Ammon's horn (tissue), 1 donor: ENCODE measurements at regions not wholly inside any gene's neighbourhood (a gene's known extent, or its start where the extent isn't known, plus 50 kb on each side); places are given as distances from the start of the nearest gene placed in this dataset.
"Not testable (repeated sequence)": the region's sequence is repeated elsewhere in the genome, so short reads cannot be mapped to it uniquely, and the experiment has no call there.

Experiments
- DNase-seq: peaks from one replicate; pipeline ENCODE4 v3.0.0-alpha.2; 2016; ENCODE audit warnings: low spot score

- DNase-seq = no peak
These were observed 789.7 kb upstream of the PRMT6 start for GRCh38 chr1:106266786-106267185.

- DNase-seq = peak; percentile 59
These were observed 788.4 kb upstream of the PRMT6 start for GRCh38 chr1:106268070-106268469.

GRCh38 chr1:106276871-106277270 lies 779.6 kb upstream of the PRMT6 start:
- DNase-seq = no peak

- no peak for DNase-seq
These were observed 778.7 kb upstream of the PRMT6 start for GRCh38 chr1:106277786-106278185.

- DNase-seq = no peak
These were observed 777.8 kb upstream of the PRMT6 start for GRCh38 chr1:106278716-106279115.

GRCh38 chr1:106289265-106289928 lies 767.1 kb upstream of the PRMT6 start:
- DNase-seq = no peak

GRCh38 chr1:106290805-106291501 lies 765.5 kb upstream of the PRMT6 start:
- peak; percentile 9 for DNase-seq

GRCh38 chr1:106292130-106292529 lies 764.3 kb upstream of the PRMT6 start:
- no peak for DNase-seq

GRCh38 chr1:106296431-106296830 lies 760.0 kb upstream of the PRMT6 start:
- no peak for DNase-seq

- no peak for DNase-seq
These were observed 752.4 kb upstream of the PRMT6 start for GRCh38 chr1:106304106-106304505.

GRCh38 chr1:106319612-106320011 lies 736.9 kb upstream of the PRMT6 start:
- no peak for DNase-seq

GRCh38 chr1:106325600-106325999 lies 730.9 kb upstream of the PRMT6 start:
- DNase-seq = no peak

GRCh38 chr1:106344494-106344893 lies 712.0 kb upstream of the PRMT6 start:
- DNase-seq = no peak

GRCh38 chr1:106360252-106360651 lies 696.2 kb upstream of the PRMT6 start:
- DNase-seq = no peak

- DNase-seq = no peak
These were observed 689.7 kb upstream of the PRMT6 start for GRCh38 chr1:106366627-106367319.

GRCh38 chr1:106378261-106378660 lies 678.2 kb upstream of the PRMT6 start:
- DNase-seq = no peak

- no peak for DNase-seq
These were observed 675.7 kb upstream of the PRMT6 start for GRCh38 chr1:106380772-106381171.

GRCh38 chr1:106389160-106389559 lies 667.3 kb upstream of the PRMT6 start:
- not testable (repeated sequence) for DNase-seq

- DNase-seq = no peak
These were observed 663.4 kb upstream of the PRMT6 start for GRCh38 chr1:106393046-106393445.

- DNase-seq = no peak
These were observed 660.5 kb upstream of the PRMT6 start for GRCh38 chr1:106396020-106396419.

- no peak for DNase-seq
These were observed 658.1 kb upstream of the PRMT6 start for GRCh38 chr1:106398391-106398790.

GRCh38 chr1:106406114-106406513 lies 650.4 kb upstream of the PRMT6 start:
- DNase-seq = no peak

- DNase-seq = not testable (repeated sequence)
These were observed 644.2 kb upstream of the PRMT6 start for GRCh38 chr1:106412321-106412720.
